GM10266 (cell line): ENCODE measurements at regions not wholly inside any gene's neighbourhood (a gene's known extent, or its start where the extent isn't known, plus 50 kb on each side); places are given as distances from the start of the nearest gene placed in this dataset.

Experiments
- DNase-seq: peaks from one replicate; pipeline ENCODE4 v3.0.0; 2012; ENCODE audit errors: extremely low spot score
- CTCF ChIP-seq: IDR thresholded peaks from 2 replicates; pipeline ENCODE4 v1.5.1; 2012; ENCODE audit warnings: mild to moderate bottlenecking, low read depth; ENCODE audit not compliant: control insufficient read depth, insufficient read depth; ENCODE audit errors: missing control alignments

GRCh38 chr14:23789696-23790095 is 153.5 kb downstream of the DHRS2 start:
- no peak for DNase-seq
- no peak for TF ChIP-seq CTCF

DNA sequence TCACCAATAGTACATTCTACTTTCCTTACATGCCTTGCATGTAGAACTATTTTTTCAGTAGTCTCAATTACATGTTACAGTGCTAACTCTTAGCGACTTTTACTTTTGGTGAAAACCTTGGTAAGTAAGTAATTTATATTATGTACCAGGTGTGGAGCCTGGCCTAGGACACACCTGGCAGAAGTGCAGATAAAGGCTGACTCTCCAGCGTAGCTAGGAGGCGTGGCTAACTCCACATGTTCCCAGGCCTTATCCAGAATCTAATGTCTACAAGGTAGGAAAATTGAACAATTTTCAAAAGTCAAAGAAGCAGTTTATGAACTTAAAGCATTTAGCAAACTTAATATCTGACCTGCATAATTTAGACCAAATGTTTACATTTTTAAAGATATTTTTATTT is 157.4 kb downstream of the DHRS2 start:
- no peak for DNase-seq
- TF ChIP-seq CTCF = no peak

DNA sequence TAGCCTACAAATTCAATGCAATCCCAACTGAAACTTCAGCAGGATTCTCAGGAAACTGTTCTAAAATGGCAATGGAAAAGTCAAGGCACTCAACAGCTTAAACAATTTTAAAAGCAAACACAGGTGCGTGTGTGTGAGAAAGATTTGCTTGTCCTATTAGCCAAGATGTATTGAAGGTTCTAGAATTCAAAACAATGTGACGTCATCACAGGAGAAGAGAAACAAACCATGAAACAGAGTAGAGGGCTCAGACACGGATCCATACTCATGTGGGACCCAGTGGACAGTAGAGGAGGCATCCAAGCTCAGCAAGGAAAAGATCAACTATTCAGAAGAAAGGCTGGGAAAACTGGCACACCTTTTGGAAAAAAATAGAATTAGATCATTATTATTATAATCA is 152.8 kb upstream of the DHRS4 start:
- TF ChIP-seq CTCF = no peak
- no peak for DNase-seq

GRCh38 chr14:23801766-23802165 is 151.8 kb upstream of the DHRS4 start:
- DNase-seq = no peak
- no peak for TF ChIP-seq CTCF

DNA sequence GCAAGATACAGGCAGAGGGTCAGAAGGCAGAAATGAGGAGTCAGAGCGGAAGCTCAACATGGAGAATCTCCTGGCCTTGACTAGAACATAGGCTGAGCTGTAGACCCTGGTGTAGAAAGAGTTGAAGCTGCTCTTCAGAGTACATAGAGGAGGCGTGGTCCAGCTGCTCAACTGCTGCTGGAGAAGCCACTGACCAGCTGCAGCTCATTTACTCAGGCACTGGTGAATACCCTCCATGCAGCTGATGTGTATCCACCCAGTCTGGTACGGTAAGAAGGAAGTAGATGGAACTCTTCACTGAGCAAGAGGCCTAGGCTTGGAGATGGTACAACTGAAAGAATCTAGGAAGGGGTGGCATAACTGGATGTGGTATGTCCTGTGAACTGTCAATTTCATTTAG is 148.8 kb upstream of the DHRS4 start:
- no peak for TF ChIP-seq CTCF
- no peak for DNase-seq

GRCh38 chr14:23805761-23806160 is 147.8 kb upstream of the DHRS4 start:
- DNase-seq = no peak
- no peak for TF ChIP-seq CTCF

GRCh38 chr14:23814527-23815256 is 138.9 kb upstream of the DHRS4 start:
- TF ChIP-seq CTCF = no peak
- no peak for DNase-seq
